OCI-LY7 (cell line): ENCODE measurements at regions not wholly inside any gene's neighbourhood (a gene's known extent, or its start where the extent isn't known, plus 50 kb on each side); places are given as distances from the start of the nearest gene placed in this dataset.

ENCODE experiments used
- BruUV-seq: library from RNA; stranded (reverse); fragments of 400-500 nt; replicated peaks from 2 replicates; lab custom pipeline; 2021; lab: Mats Ljungman, UMichigan
- CTCF ChIA-PET: fragments of 300-600 bp; sonication (Branson Sonifier 250); formaldehyde crosslinking; loops from one replicate; lab custom pipeline; 2022; ENCODE audit warnings: antibody characterized with exemption; ENCODE audit not compliant: unreplicated experiment; lab: Charles Lee
- POLR2A ChIA-PET: fragments of 300-600 bp; sonication (Branson Sonifier 250); formaldehyde crosslinking; loops from one replicate; lab custom pipeline; 2022; ENCODE audit warnings: antibody characterized with exemption; lab: Charles Lee
- DNase-seq: peaks from one replicate; pipeline ENCODE4 v3.0.0-alpha.2; 2015; ENCODE audit warnings: low spot score
- H2AFZ ChIP-seq: fragments of 200-600 bp; sonication (generic), shearing (Covaris generic); 2 replicates; pipeline ENCODE4 v1.6.1; 2014; ENCODE audit warnings: mild to moderate bottlenecking, antibody characterized with exemption, low read length, moderate library complexity
- H3K27ac ChIP-seq: fragments of 200-600 bp; sonication (generic); 2 replicates; pipeline ENCODE4 v1.5.1; 2014; ENCODE audit warnings: mixed run types, low read depth, mild to moderate bottlenecking, moderate library complexity, low read length, inconsistent platforms; ENCODE audit not compliant: poor library complexity, severe bottlenecking
- H3K36me3 ChIP-seq: fragments of 200-600 bp; sonication (generic); 2 replicates; pipeline ENCODE4 v1.6.1; 2014; ENCODE audit warnings: mild to moderate bottlenecking, antibody characterized with exemption, low read length, moderate library complexity, mixed read lengths; ENCODE audit not compliant: insufficient read depth
- H3K4me1 ChIP-seq: fragments of 200-600 bp; sonication (generic); 2 replicates; pipeline ENCODE4 v1.5.1; 2014; ENCODE audit warnings: mild to moderate bottlenecking, low read length; ENCODE audit not compliant: insufficient read depth, poor library complexity, severe bottlenecking
- H3K4me2 ChIP-seq: fragments of 200-600 bp; sonication (generic); 2 replicates; pipeline ENCODE4 v1.6.1; 2014; ENCODE audit warnings: mild to moderate bottlenecking, low read length
- H3K4me3 ChIP-seq: fragments of 200-600 bp; sonication (generic); 2 replicates; pipeline ENCODE4 v1.5.1; 2014; ENCODE audit warnings: mild to moderate bottlenecking, low read depth, low read length; ENCODE audit not compliant: poor library complexity, severe bottlenecking
- H3K79me2 ChIP-seq: fragments of 200-600 bp; sonication (generic); 2 replicates; pipeline ENCODE4 v1.6.1; 2016; ENCODE audit warnings: low read depth, mild to moderate bottlenecking, low read length, moderate library complexity, mixed read lengths; ENCODE audit not compliant: insufficient read depth
- H3K9me2 ChIP-seq: fragments of 200-600 bp; sonication (generic); 2 replicates; pipeline ENCODE4 v1.6.1; 2016; ENCODE audit warnings: mild to moderate bottlenecking, low read length, mixed read lengths; ENCODE audit not compliant: insufficient read depth
- H3K9me3 ChIP-seq: fragments of 200-600 bp; sonication (generic); 2 replicates; pipeline ENCODE4 v1.6.1; 2014; ENCODE audit warnings: mild to moderate bottlenecking, mixed run types, low read length, mixed read lengths
- H4K20me1 ChIP-seq: fragments of 200-600 bp; sonication (generic); 2 replicates; pipeline ENCODE4 v1.6.1; 2014; ENCODE audit warnings: mild to moderate bottlenecking, antibody characterized with exemption, low read length, moderate library complexity, mixed read lengths; ENCODE audit not compliant: insufficient read depth
- CTCF ChIP-seq: fragments of 200-600 bp; sonication (generic); conservative IDR thresholded peaks from 2 replicates; pipeline ENCODE4 v1.5.1; 2014; ENCODE audit warnings: mild to moderate bottlenecking, antibody characterized with exemption, low read length, moderate library complexity, mixed read lengths
- EZH2phosphoT487 ChIP-seq: fragments of 200-600 bp; sonication (generic); IDR thresholded peaks from 2 replicates; pipeline ENCODE4 v1.6.1; 2018; ENCODE audit warnings: low read depth, borderline replicate concordance, mild to moderate bottlenecking, mixed run types, antibody characterized with exemption, low read length, moderate library complexity, mixed read lengths
- intact Hi-C: fragments of 100-400 bp; cut with micrococcal nuclease; formaldehyde crosslinking; loops from one replicate; pipeline ENCODE4 v1.10.0; 2022; ENCODE audit not compliant: unreplicated experiment

DNA sequence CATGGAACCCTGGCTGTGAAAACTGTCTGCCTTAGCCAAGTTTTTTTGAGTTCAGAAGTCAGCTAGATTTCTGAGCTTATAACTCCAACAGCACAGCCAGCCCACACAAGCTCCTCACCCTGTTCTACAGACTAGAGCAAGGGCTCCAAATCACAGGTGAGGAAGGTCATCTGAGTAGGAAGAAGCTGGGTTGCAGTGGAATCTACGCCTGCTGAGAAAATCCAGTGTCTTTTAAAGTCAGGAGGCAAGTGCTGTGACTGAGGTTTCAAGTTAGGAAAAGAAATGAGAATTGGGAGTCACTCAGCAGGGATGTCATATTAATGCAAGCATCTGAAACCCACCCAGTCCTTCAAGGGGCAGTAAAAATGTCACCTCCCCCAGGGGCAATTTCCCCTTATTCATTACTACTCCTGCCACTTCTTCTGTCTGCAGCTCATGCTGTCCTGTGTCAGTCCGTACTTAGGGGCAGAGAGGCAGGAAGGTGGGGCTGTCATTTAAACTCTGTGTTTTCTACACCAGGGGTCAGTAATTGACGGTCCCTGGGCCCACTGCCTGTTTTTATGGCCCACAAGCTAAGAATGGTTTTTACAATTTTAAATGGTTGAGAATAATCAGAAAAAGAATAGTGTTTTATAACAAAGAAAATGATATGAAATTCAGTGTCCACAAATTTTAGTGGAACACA, 551.1 kb downstream of the BCL11A start:
- Histone ChIP-seq H3K9me2 (no peaks in the 10 kb centered on the region), H3K9me3 (no peaks in the 10 kb centered on the region), H3K27ac (no peak overlapping the region), H3K4me1 (peaks cover 4% of the 10 kb centered on the region), H3K36me3 (no peaks in the 10 kb centered on the region), H3K4me2 (no peak overlapping the region), H3K4me3 (no peak overlapping the region), H4K20me1 (no peaks in the 10 kb centered on the region), H2AFZ (no peak overlapping the region), H3K79me2 (no peaks in the 10 kb centered on the region)
- peak; percentile 51 for TF ChIP-seq CTCF
- no peak for TF ChIP-seq EZH2phosphoT487
- CTCF ChIA-PET = no interaction called here
- POLR2A ChIA-PET = interaction anchor here (0.6 kb wide), 2 partner anchors 56 to 310 kb away, joined by 4 to 7 read pairs; no protein-coding TSS in a partner anchor
- intact Hi-C loops = loop anchor here (10.0 kb wide), 1 partner anchor 552 kb away; the partner anchor contains the start of gene BCL11A
- no TSS peak for BruUV-seq
- DNase-seq = peak; percentile 20

DNA sequence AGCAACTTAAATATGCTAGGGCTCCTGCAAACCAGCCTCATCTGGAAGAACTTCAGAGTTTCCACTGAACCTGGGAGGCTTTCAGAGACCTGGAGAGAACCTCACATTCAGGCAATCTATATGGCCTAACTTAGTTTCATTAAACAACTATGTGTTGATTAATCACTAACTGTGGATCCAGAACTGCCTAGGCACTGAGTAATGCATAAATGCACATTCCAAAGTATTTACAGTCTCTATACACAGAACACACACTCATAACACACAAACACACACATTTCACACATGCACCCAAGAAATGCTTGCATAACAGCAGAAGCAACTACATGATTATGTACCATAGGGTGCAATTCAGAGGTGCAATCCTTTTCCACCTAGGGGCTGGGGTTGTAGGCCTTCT, 552.8 kb downstream of the BCL11A start:
- Histone ChIP-seq H3K4me1 (peaks cover 4% of the 10 kb centered on the region), H3K9me3 (no peaks in the 10 kb centered on the region), H3K4me3 (no peak overlapping the region), H3K27ac (no peak overlapping the region), H3K4me2 (no peak overlapping the region), H4K20me1 (no peaks in the 10 kb centered on the region), H3K36me3 (no peaks in the 10 kb centered on the region), H3K9me2 (no peaks in the 10 kb centered on the region), H3K79me2 (no peaks in the 10 kb centered on the region), H2AFZ (no peak overlapping the region)
- CTCF ChIA-PET = no interaction called here
- POLR2A ChIA-PET = no interaction called here
- intact Hi-C loops = loop anchor here (10.0 kb wide), 1 partner anchor 554 kb away; the partner anchor contains the start of gene BCL11A
- BruUV-seq = no TSS peak
- no peak for TF ChIP-seq CTCF
- TF ChIP-seq EZH2phosphoT487 = no peak
- no peak for DNase-seq

GRCh38 chr2:59998324-59998723, 555.1 kb downstream of the BCL11A start:
- H3K4me1 ChIP-seq = peaks cover 4% of the 10 kb centered on the region
- no peak overlapping the region for H3K4me2 ChIP-seq
- H3K27ac ChIP-seq = no peak overlapping the region
- H4K20me1 ChIP-seq = no peaks in the 10 kb centered on the region
- no peaks in the 10 kb centered on the region for H3K36me3 ChIP-seq
- ChIA-PET POLR2A (interaction anchor here (0.7 to 1.0 kb wide), 2 partner anchors 9 to 45 kb away, joined by 3 to 4 read pairs; no protein-coding TSS in a partner anchor), CTCF (no interaction called here)
- DNase-seq = no peak
- H3K9me3 ChIP-seq = no peaks in the 10 kb centered on the region
- H3K4me3 ChIP-seq = no peak overlapping the region
- no peaks in the 10 kb centered on the region for H3K79me2 ChIP-seq
- TF ChIP-seq EZH2phosphoT487 (no peak), CTCF (no peak)
- intact Hi-C loops = no loop called here
- H3K9me2 ChIP-seq = no peaks in the 10 kb centered on the region
- BruUV-seq = no TSS peak
- H2AFZ ChIP-seq = no peak overlapping the region
